NCI-H1105 (cell line): ENCODE measurements at regions not wholly inside any gene's neighbourhood (a gene's known extent, or its start where the extent isn't known, plus 50 kb on each side); places are given as distances from the start of the nearest gene placed in this dataset.
"Not testable (repeated sequence)": the region's sequence is repeated elsewhere in the genome, so short reads cannot be mapped to it uniquely, and the experiment has no call there.

Source experiments
- DNase-seq: peaks from one replicate; lab custom pipeline; 2025; lab: John Stamatoyannopoulos, UW

GRCh38 chr2:173467751-173468150 lies 113.1 kb downstream of the CDCA7 start:
- no peak for DNase-seq

DNA sequence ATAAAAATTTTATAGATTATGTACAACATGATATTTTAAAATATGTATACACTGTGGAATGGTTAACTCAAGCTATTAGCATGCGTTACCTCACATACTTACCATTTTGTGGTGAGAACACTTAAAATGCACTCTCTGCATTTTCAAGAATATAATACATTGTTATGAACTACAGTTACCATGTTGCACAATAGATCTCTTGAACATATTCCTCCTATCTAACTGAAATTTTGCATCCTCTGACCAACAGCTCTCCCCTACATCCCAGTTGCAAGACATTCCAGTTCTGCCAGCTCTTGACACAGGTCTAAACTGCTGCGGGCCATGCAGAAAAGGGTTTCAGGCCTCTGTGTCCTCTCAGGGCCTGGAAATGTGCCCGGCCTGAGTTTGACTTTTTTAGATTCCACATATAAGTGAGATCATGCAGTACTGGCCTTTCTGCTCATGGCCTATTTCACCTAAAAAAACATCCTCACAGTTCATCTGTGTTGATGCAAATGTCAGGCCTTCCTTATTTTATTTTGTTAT lies 113.7 kb downstream of the CDCA7 start:
- DNase-seq, result no peak

GRCh38 chr2:173472112-173472511 lies 117.4 kb downstream of the CDCA7 start:
- no peak for DNase-seq

DNA sequence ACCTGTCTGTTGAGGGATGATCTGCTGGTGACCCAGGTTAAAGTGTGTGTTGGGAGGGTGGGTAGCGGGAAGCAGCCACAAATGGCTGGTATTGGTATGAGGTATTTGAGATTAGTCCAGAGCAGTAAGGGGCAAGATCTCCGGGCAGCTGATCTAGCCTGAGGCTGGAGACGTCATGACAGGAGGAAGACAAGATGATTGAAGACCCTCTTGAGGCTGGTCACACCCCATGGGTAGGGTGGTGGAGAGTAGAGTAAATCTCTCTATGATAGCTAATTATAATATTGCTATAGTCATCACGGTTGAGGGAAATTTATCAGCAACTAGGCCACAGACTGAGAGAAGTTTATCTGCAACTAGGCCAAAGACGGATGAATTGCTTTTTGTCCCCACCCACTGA lies 128.5 kb downstream of the CDCA7 start:
- no peak for DNase-seq

- no peak for DNase-seq
Measured at GRCh38 chr2:173488861-173489260, 134.2 kb downstream of the CDCA7 start.

- no peak for DNase-seq
Measured at GRCh38 chr2:173491418-173491817, 136.7 kb downstream of the CDCA7 start.

GRCh38 chr2:173493874-173494273 lies 139.2 kb downstream of the CDCA7 start:
- no peak for DNase-seq

GRCh38 chr2:173496746-173497145 lies 142.1 kb downstream of the CDCA7 start:
- DNase-seq, result no peak

DNA sequence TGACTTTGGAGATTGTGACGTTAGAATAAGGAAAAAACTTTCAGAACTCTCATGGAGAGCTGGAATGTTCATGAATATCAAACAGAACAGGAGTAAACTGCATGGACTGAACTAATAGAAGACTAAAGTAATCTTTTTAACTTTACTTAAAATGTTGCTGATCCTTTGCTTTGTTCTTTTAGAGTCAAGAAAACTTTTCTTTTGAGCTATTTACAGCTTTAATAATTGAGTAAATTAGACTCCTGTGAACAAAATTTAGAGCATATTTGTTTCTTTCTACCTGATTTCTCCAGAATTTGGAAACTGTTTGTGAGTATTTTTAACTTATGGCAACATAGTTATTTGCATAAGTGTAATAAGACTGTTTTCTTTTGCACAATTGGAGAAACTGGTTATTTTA lies 146.3 kb downstream of the CDCA7 start:
- DNase-seq, result no peak

DNA sequence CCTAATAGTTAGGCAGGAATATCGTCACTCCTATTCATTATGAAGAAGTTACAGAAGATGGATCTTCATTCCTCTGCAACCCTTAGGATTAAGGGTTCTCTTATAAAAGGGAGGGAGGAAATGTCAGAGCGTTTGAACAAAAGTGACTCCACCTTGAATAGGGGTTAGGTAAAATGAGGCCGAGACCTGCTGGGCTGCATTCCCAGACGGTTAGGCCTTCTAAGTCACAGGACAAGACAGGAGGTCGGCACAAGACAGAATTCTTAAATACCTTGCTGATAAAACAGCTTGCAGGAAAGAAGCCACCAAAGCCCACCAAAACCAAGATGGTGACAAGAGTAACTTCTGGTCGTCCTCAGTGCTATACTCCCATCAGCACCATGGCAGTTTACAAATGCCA lies 147.6 kb downstream of the CDCA7 start:
- DNase-seq, result no peak

- no peak for DNase-seq
Measured at GRCh38 chr2:173511357-173511756, 156.7 kb downstream of the CDCA7 start.

DNA sequence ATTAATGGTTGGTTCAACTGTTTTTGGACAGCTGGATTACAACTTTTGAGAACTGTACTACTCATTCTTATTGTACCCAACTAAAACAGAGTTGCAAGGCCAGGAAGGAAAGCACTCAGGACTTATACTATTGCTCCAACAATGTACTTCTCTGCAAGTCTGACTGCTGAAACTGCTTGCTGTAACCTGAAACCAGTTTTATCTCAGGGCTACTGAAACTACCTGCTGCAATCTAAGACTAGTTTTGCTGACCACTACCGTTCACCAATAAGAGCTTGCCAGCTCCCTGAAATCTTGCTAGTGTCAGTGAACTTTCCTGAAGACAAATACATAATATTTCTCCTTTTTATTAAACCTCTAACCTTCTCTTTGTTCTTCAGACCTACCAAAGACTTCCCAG lies 157.3 kb downstream of the CDCA7 start:
- no peak for DNase-seq

DNA sequence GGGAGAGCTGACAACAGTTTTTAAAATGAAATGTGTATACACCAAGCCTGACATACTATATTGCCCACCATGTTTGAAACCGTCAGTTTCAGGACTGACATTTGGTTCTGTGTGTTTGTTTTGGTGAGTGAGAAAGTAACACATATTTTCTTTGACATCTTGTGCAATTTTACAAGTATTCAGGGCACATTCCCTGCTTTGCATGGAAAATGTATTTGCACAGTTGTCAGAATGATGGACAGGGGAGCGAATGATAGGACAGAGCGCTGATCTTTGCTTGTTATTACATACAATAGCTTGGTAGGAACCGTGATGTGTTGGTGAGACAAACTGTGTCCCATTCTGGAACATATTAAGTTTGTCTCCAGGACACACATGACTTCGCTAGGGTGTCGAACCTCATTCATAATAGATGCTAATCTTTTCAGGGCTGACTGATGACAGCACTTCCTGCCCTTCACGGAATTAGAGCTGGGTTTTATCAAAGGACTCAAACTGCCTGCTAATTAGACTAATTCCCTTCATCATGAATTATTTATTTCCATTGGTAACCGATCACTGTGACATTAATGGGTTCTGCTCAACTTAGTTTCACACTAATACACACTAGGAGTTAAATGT lies 158.5 kb downstream of the CDCA7 start:
- no peak for DNase-seq

- DNase-seq, result no peak
Measured at GRCh38 chr2:173520918-173521317, 166.2 kb downstream of the CDCA7 start.

- DNase-seq, result no peak
Measured at GRCh38 chr2:173521450-173522192, 166.9 kb downstream of the CDCA7 start.

DNA sequence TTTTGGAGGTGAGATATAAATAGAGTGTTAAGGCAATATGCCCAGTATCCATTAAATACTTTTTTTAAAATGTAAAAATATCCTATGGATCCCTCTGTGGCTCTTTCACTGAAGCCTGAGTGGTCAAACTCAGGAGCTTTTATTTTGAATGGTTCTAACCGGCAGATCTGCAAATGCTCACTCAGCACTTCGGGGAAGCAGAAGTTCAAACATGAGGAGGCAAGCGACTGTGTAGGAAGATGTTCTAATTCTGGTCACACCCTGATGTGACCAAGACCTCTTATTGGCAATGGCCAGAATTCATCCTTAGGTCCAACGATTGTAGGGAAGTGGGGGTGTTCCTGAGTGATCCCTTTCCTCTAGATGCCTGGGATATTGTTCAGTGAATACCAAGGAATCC lies 168.8 kb downstream of the CDCA7 start:
- no peak for DNase-seq

DNA sequence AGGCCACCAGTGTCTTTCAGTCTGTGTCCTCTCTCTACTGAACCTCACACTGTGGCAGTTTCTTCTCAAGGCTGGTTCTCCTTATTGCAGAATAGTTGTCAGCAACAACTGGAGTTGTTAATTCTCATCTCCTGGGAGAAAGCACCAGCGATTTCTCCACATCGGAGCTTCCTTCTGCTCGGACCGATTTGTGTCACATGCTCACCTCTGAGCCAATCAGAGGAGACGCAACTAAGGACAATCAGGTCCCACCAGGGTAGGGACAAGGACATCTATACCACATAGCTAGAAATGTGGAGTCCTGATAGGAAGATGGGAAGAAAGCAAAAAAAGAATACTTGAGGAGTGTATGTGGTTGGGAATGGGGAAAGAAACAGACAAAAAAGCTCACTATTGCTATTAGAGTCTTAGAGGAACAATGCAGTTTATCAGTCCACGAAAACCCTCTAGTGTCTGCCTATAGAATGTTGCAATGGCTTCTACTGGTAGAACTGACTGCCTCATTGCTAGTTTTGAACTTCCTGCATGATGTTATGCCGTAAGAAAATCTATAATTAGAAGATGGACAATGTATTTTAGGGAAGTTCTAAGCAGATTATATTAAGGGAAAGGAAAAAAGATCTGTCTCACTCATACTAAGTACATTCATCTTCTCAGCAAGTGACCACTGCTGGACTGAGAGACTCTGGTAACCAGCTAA lies 169.7 kb downstream of the CDCA7 start:
- DNase-seq, result no peak

DNA sequence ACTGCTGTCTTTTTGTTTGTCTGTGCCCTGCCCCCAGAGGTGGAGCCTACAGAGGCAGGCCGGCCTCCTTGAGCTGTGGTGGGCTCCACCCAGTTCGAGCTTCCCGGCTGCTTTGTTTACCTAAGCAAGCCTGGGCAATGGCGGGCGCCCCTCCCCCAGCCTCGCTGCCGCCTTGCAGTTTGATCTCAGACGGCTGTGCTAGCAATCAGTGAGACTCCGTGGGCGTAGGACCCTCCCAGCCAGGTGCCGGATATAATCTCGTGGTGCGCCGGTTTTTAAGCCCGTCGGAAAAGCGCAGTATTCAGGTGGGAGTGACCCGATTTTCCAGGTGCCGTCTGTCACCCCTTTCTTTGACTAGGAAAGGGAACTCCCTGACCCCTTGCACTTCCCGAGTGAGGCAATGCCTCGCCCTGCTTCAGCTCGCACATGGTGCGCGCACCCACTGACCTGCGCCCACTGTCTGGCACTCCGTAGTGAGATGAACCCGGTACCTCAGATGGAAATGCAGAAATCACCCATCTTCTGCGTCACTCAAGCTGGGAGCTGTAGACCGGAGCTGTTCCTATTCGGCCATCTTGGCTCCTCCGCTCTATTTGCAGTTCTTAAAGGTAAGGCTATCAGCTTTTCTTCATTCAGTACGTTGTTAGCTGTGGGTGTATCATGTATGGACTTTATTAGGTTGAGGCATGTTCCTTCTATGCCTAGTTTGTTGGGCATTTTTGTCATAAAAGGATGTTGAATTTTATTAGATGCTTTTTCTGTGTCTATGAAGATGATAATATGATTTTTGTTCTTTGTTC lies 178.3 kb downstream of the CDCA7 start:
- not testable (repeated sequence) for DNase-seq

GRCh38 chr2:173537694-173538093 lies 183.0 kb downstream of the CDCA7 start:
- no peak for DNase-seq

DNA sequence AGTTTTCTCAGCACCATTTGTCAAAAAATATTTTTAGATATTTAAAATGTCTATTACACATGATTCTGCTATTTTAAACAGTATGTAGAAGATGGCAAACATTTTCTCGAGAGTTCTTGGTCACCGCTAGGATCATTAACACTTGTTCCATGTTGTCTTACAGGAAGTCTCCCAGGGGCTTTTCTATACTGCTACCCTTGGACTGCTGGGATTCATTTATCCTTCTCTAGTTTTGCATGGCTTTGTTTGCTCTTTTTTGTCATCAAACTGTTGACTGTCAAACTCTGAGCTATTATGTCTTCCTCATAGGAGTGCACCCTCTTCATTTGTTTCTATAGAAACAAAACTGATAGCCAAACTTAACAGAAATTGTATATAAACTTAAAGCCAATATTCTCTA lies 184.9 kb downstream of the CDCA7 start:
- DNase-seq, result no peak

GRCh38 chr2:173544641-173545363 lies 190.1 kb downstream of the CDCA7 start:
- DNase-seq, result no peak

GRCh38 chr2:173545364-173545763 lies 190.7 kb downstream of the CDCA7 start:
- no peak for DNase-seq
